CD4-positive, alpha-beta T cell (primary cell): ENCODE measurements at regions not wholly inside any gene's neighbourhood (a gene's known extent, or its start where the extent isn't known, plus 50 kb on each side); places are given as distances from the start of the nearest gene placed in this dataset.

Source experiments
- ATAC-seq: fragments of 200-7000 bp; cut with Tn5 transposase; one replicate; pipeline ENCODE4 v1.10.0; 2022; ENCODE audit warnings: mild to moderate bottlenecking; ENCODE audit not compliant: poor library complexity
- CTCF ChIA-PET: fragments of 350-600 bp; sonication (Branson Sonifier 250); formaldehyde crosslinking; loops from one replicate; lab custom pipeline; 2021; ENCODE audit warnings: antibody characterized with exemption, inconsistent platforms; lab: Charles Lee
- POLR2A ChIA-PET: fragments of 350-600 bp; sonication (Branson Sonifier 250); formaldehyde crosslinking; loops from one replicate; lab custom pipeline; 2021; ENCODE audit warnings: antibody characterized with exemption, inconsistent platforms; lab: Charles Lee
- DNase-seq, 14 experiments: peaks; one replicate each; pipeline ENCODE4 v3.0.0-alpha.2; 2013 to 2020; ENCODE audit warnings: mixed read lengths in 2 of 14
- H3K27ac ChIP-seq, 2 donors: one replicate each; pipeline versions ENCODE4 v1.5.1 to v1.7.0; 2013; ENCODE audit warnings: low read length in 2 of 2, low read depth in 1 of 2, mild to moderate bottlenecking in 1 of 2
- H3K27me3 ChIP-seq, 2 experiments: 1 replicate in 1 of 2; 2 replicates in 1 of 2; pipeline versions ENCODE4 v1.6.1 to v1.7.0; 2013; ENCODE audit warnings: low read length in 2 of 2, control low read depth in 1 of 2, mild to moderate bottlenecking in 1 of 2, moderate library complexity in 1 of 2; ENCODE audit not compliant: insufficient read depth in 2 of 2, control insufficient read depth in 1 of 2
- H3K36me3 ChIP-seq: one replicate; pipeline ENCODE4 v1.6.1; 2013; ENCODE audit warnings: low read length, control low read depth; ENCODE audit not compliant: insufficient read depth
- H3K4me1 ChIP-seq: one replicate; pipeline ENCODE4 v1.6.1; 2013; ENCODE audit warnings: low read length, control low read depth; ENCODE audit not compliant: insufficient read depth
- H3K4me3 ChIP-seq: one replicate; pipeline ENCODE4 v1.5.1; 2013; ENCODE audit warnings: mild to moderate bottlenecking, low read length, moderate library complexity
- H3K9me3 ChIP-seq, 2 experiments: 1 replicate in 1 of 2; 2 replicates in 1 of 2; pipeline versions ENCODE4 v1.6.1 to v1.7.0; 2013; ENCODE audit warnings: low read length in 2 of 2, mild to moderate bottlenecking in 2 of 2, control low read depth in 1 of 2, moderate library complexity in 1 of 2; ENCODE audit not compliant: control insufficient read depth in 1 of 2, insufficient read depth in 1 of 2
- H3K27ac Mint-ChIP-seq: one replicate; pipeline ENCODE4 v1.8.0; 2020; ENCODE audit warnings: mixed read lengths
- H3K27me3 Mint-ChIP-seq: one replicate; pipeline ENCODE4 v1.8.0; 2021; ENCODE audit warnings: mixed read lengths
- H3K36me3 Mint-ChIP-seq: one replicate; pipeline ENCODE4 v1.8.0; 2021; ENCODE audit warnings: low read depth, mixed read lengths
- H3K4me1 Mint-ChIP-seq: one replicate; pipeline ENCODE4 v1.8.0; 2021; ENCODE audit warnings: low read depth, mixed read lengths
- H3K4me3 Mint-ChIP-seq: one replicate; pipeline ENCODE4 v1.8.0; 2020; ENCODE audit warnings: mild to moderate bottlenecking, mixed read lengths
- H3K9me3 Mint-ChIP-seq: one replicate; pipeline ENCODE4 v1.8.0; 2020; ENCODE audit warnings: mixed read lengths
- CTCF ChIP-seq: fragments of 200-600 bp; IDR thresholded peaks from one replicate; pipeline ENCODE4 v1.8.0; 2022; ENCODE audit warnings: antibody characterized with exemption, mild to moderate bottlenecking
- intact Hi-C, 2 experiments: fragments of 100-400 bp; cut with DNase I in 1 of 2; cut with micrococcal nuclease in 1 of 2; formaldehyde crosslinking; loops; one replicate each; pipeline versions ENCODE4 v1.15.1 to v1.9.0; 2023 to 2025; cut with DNase I, micrococcal nuclease

DNA sequence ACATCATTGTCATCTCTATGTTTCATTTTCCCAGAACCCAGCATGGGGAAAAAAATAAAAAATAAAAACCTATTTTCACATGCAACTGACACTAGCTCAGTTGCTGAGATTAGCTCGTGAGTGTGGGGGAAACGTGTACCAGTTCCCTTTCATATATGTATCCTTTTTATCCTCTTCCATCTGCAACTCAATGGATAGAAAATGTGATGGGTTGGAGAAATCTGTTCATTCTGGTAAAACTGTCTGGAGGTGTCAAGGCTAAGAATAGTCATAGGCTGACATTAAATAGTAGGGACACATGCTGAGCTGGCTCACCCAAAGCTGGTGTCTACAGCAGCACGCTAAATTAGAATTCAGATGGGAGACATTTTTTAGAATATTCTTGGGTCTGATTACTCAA lies 519.3 kb downstream of the ELAVL2 start:
- ChIA-PET POLR2A (no interaction called here), CTCF (no interaction called here)
- TF ChIP-seq CTCF, result no peak
- DNase-seq (no peak), ATAC-seq (no peak)
- intact Hi-C loops, result loop anchor here in 1 of 2 experiments (10.0 kb wide), 1 partner anchor 58 kb away; no protein-coding TSS in a partner anchor
- Mint-ChIP-seq H3K4me1 (no peaks in the 10 kb centered on the region), H3K27me3 (no peaks in the 10 kb centered on the region), H3K36me3 (no peaks in the 10 kb centered on the region), H3K27ac (no peak overlapping the region), H3K4me3 (no peak overlapping the region), H3K9me3 (peaks cover 13% of the 10 kb centered on the region)
- Histone ChIP-seq H3K9me3 (no peaks in the 10 kb centered on the region), H3K27me3 (no peaks in the 10 kb centered on the region), H3K4me3 (no peak overlapping the region), H3K36me3 (no peaks in the 10 kb centered on the region), H3K27ac (no peak overlapping the region), H3K4me1 (no peaks in the 10 kb centered on the region)

DNA sequence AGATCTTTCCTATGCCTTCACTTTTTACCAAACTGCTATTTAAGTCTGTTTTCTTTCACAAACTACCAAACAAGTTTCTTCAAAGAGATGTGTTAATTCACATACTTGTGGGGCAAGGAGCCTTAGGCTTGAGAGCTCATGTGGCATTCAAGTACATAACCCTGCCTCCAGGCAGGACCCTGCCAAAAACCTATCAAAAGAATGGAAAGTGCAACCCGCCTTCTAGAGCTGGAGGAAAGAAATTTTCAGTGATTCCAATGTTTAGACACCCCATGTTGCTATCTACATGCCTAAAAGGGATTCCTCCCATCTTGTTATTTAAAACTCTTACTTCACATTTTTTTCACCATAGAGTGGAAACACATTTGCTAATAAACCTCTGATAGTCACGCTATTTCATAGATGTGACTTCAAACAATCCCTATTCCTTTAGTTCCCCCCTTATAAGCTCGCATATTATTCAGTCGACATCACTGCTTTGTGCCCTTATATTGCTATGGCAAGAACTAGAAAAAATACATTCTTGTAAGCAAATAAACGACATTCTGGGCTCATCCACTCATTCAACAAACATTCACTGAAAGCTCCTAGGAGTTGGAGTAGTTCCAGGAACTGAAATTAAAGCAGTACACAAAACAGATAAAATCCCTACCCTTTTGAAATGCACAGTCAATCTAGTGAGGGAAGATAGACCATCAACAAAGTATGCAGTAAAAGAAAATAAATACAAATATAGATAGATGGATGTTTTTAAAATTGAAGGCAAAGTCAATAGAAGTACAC lies 518.1 kb downstream of the ELAVL2 start:
- Mint-ChIP-seq H3K9me3 (peaks cover 10% of the 10 kb centered on the region), H3K27ac (no peak overlapping the region), H3K4me1 (no peaks in the 10 kb centered on the region), H3K4me3 (no peak overlapping the region), H3K36me3 (no peaks in the 10 kb centered on the region), H3K27me3 (no peaks in the 10 kb centered on the region)
- ChIA-PET CTCF (no interaction called here), POLR2A (no interaction called here)
- H3K4me3 ChIP-seq, result no peak overlapping the region
- H3K27ac ChIP-seq, result no peak overlapping the region
- no peaks in the 10 kb centered on the region for H3K4me1 ChIP-seq
- no peak for ATAC-seq
- no peak for DNase-seq
- H3K36me3 ChIP-seq, result no peaks in the 10 kb centered on the region
- TF ChIP-seq CTCF, result no peak
- no peaks in the 10 kb centered on the region for H3K27me3 ChIP-seq
- intact Hi-C loops, result loop anchor here in 1 of 2 experiments (10.0 kb wide), 1 partner anchor 57 kb away; no protein-coding TSS in a partner anchor
- no peaks in the 10 kb centered on the region for H3K9me3 ChIP-seq

- intact Hi-C loops, result loop anchor here in 1 of 2 experiments (10.0 kb wide), 1 partner anchor 55 kb away; no protein-coding TSS in a partner anchor
- Histone ChIP-seq H3K9me3 (no peaks in the 10 kb centered on the region), H3K4me3 (no peak overlapping the region), H3K27me3 (no peaks in the 10 kb centered on the region), H3K4me1 (no peaks in the 10 kb centered on the region), H3K27ac (no peak overlapping the region), H3K36me3 (no peaks in the 10 kb centered on the region)
- CTCF ChIA-PET, result no interaction called here
- no peaks in the 10 kb centered on the region for H3K4me1 Mint-ChIP-seq
- H3K27me3 Mint-ChIP-seq, result no peaks in the 10 kb centered on the region
- peaks cover 14% of the 10 kb centered on the region for H3K9me3 Mint-ChIP-seq
- POLR2A ChIA-PET, result no interaction called here
- H3K27ac Mint-ChIP-seq, result no peak overlapping the region
- TF ChIP-seq CTCF, result no peak
- no peaks in the 10 kb centered on the region for H3K36me3 Mint-ChIP-seq
- H3K4me3 Mint-ChIP-seq, result no peak overlapping the region
- ATAC-seq (no peak), DNase-seq (no peak)
These were observed 516.2 kb downstream of the ELAVL2 start for GRCh38 chr9:23309800-23310199.
